NCI-H1417 treated with DMSO at 0.1 percent for 48 hours (cell line): ENCODE measurements at regions not wholly inside any gene's neighbourhood (a gene's known extent, or its start where the extent isn't known, plus 50 kb on each side); places are given as distances from the start of the nearest gene placed in this dataset.
"Not testable (repeated sequence)": the region's sequence is repeated elsewhere in the genome, so short reads cannot be mapped to it uniquely, and the experiment has no call there.

ENCODE experiments used
- DNase-seq: peaks from one replicate; lab custom pipeline; 2025; lab: John Stamatoyannopoulos, UW

GRCh38 chr16:79977940-79978836, 377.7 kb upstream of the MAF start:
- DNase-seq: no peak

GRCh38 chr16:79973320-79973719, 372.8 kb upstream of the MAF start:
- DNase-seq: no peak

- DNase-seq: no peak
Measured at GRCh38 chr16:79972053-79972704, 371.6 kb upstream of the MAF start.

- no peak for DNase-seq
Measured at GRCh38 chr16:79971237-79971572, 370.7 kb upstream of the MAF start.

- DNase-seq: no peak
Measured at GRCh38 chr16:79970551-79971236, 370.2 kb upstream of the MAF start.

- no peak for DNase-seq
Measured at GRCh38 chr16:79970087-79970486, 369.6 kb upstream of the MAF start.

GRCh38 chr16:79969458-79969857, 368.9 kb upstream of the MAF start:
- no peak for DNase-seq

GRCh38 chr16:79966226-79966625, 365.7 kb upstream of the MAF start:
- DNase-seq: no peak

- no peak for DNase-seq
Measured at GRCh38 chr16:79965718-79966117, 365.2 kb upstream of the MAF start.

- no peak for DNase-seq
Measured at GRCh38 chr16:79964104-79964503, 363.6 kb upstream of the MAF start.

- no peak for DNase-seq
Measured at GRCh38 chr16:79962962-79963361, 362.4 kb upstream of the MAF start.

GRCh38 chr16:79959226-79959625, 358.7 kb upstream of the MAF start:
- DNase-seq: no peak

- no peak for DNase-seq
Measured at GRCh38 chr16:79954921-79955705, 354.6 kb upstream of the MAF start.

- DNase-seq: no peak
Measured at GRCh38 chr16:79950932-79951719, 350.6 kb upstream of the MAF start.

GRCh38 chr16:79949417-79949816, 348.9 kb upstream of the MAF start:
- DNase-seq: no peak

GRCh38 chr16:79947771-79948170, 347.2 kb upstream of the MAF start:
- no peak for DNase-seq

GRCh38 chr16:79946252-79946651, 345.7 kb upstream of the MAF start:
- no peak for DNase-seq

- no peak for DNase-seq
Measured at GRCh38 chr16:79943736-79944135, 343.2 kb upstream of the MAF start.

GRCh38 chr16:79938575-79938974, 338.0 kb upstream of the MAF start:
- DNase-seq: no peak

- DNase-seq: not testable (repeated sequence)
Measured at GRCh38 chr16:79937671-79938070, 337.1 kb upstream of the MAF start.

- DNase-seq: no peak
Measured at GRCh38 chr16:79933603-79934002, 333.1 kb upstream of the MAF start.
